MM.1S (cell line): ENCODE measurements at regions not wholly inside any gene's neighbourhood (a gene's known extent, or its start where the extent isn't known, plus 50 kb on each side); places are given as distances from the start of the nearest gene placed in this dataset.

Experiments used
- CTCF ChIP-seq: fragments of 300-600 bp; sonication (generic); IDR thresholded peaks from 2 replicates; pipeline ENCODE4 v1.5.1; 2016; ENCODE audit warnings: antibody characterized with exemption, low read length, mixed read lengths
- EZH2 ChIP-seq: fragments of 300-600 bp; sonication (generic); optimal IDR thresholded peaks from 2 replicates; pipeline ENCODE3; 2017; ENCODE audit warnings: low read depth, mild to moderate bottlenecking, antibody characterized with exemption, low read length, mixed read lengths
- EZH2phosphoT487 ChIP-seq: fragments of 300-600 bp; sonication (generic); IDR thresholded peaks from 2 replicates; pipeline ENCODE4 v1.6.1; 2018; ENCODE audit warnings: antibody characterized with exemption, low read length

DNA sequence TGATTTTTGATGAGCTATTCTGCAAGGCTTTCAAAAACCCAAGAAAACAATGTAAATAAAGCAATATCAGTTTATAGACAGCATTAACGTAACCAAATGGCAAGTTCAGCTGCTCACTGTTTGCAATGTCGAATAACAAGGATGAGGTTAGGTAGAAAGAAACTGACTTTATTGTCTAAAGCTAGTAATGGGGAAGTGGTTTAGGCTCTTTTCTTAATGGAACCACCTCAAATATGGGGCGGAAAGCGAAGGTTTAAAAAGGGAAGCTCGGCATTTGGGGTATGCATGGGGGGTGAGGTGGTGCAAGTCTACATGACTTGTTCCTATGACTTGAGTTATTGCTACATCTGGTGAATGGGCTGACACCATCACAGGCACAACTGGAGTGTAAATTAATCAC is 1060.2 kb downstream of the NSUN3 start:
- no peak for TF ChIP-seq CTCF
- TF ChIP-seq EZH2: no peak
- TF ChIP-seq EZH2phosphoT487: no peak
